ENCODE measurements at regions not wholly inside any gene's neighbourhood (a gene's known extent, or its start where the extent isn't known, plus 50 kb on each side); places are given as distances from the start of the nearest gene placed in this dataset.
A peak's percentile ranks its signal among the peaks of the same experiment; 100 is the strongest.
"Not testable (repeated sequence)": the region's sequence is repeated elsewhere in the genome, so short reads cannot be mapped to it uniquely, and the experiment has no call there.

GRCh38 chr2:132009177-132009873 is 152.4 kb downstream of the ANKRD30BL start:
- H3K9me3 ChIP-seq (ENCODE audit: control insufficient read depth in 4 of 4, low read length in 3 of 4), result no peaks in the 10 kb centered on the region
- peaks cover 0 to 4% (median 2%) of the 10 kb centered on the region in 4 donors for H3K27me3 ChIP-seq (ENCODE audit: control insufficient read depth in 4 of 4, insufficient read depth in 4 of 4, low read length in 3 of 4)
- H3K27ac ChIP-seq (ENCODE audit: low read depth in 1 of 2, low read length in 2 of 2), result no peak overlapping the region
- DNase-seq (ENCODE audit: low spot score), result no peak
- TF ChIP-seq SP1 (IDR thresholded peaks at IDR 0.05), result no peak
- no peak for TF ChIP-seq ZBTB33 (IDR thresholded peaks at IDR 0.05)
- no peak for TF ChIP-seq EGR1 (IDR thresholded peaks at IDR 0.05; ENCODE audit: low read depth in 2 of 2)
- no peak for TF ChIP-seq GABPA (IDR thresholded peaks at IDR 0.05 in 1 of 2, conservative IDR thresholded peaks at IDR 0.05 in 1 of 2)
- TF ChIP-seq FOXA2 (IDR thresholded peaks at IDR 0.05), result no peak
- TF ChIP-seq REST (IDR thresholded peaks at IDR 0.05), result no peak
- no peak for TF ChIP-seq NR2F2 (IDR thresholded peaks at IDR 0.05)
- TF ChIP-seq CTCF (IDR thresholded peaks at IDR 0.05; ENCODE audit: low read depth, low read length, missing input control), result no peak
- no peak for TF ChIP-seq HNF4A (conservative IDR thresholded peaks at IDR 0.05)
- no peak for TF ChIP-seq RAD21 (IDR thresholded peaks at IDR 0.05)
- TF ChIP-seq JUND (IDR thresholded peaks at IDR 0.05), result no peak
- no peak for TF ChIP-seq TAF1 (conservative IDR thresholded peaks at IDR 0.05)
- no peak for TF ChIP-seq RXRA (IDR thresholded peaks at IDR 0.05)
- H3K9ac ChIP-seq (ENCODE audit: low read depth in 1 of 2, low read length in 2 of 2), result no peak overlapping the region
- WGBS, result 12% methylated on average over 13 of the region's 13 CpGs
- H3K4me3 ChIP-seq (ENCODE audit: low read depth in 1 of 3, low read length in 3 of 3), result peak overlapping the region in 1 of 3 donors; percentile 42
- peaks cover 0 to 6% (median 2%) of the 10 kb centered on the region in 4 donors for H3K4me1 ChIP-seq (ENCODE audit: control insufficient read depth in 4 of 4, insufficient read depth in 4 of 4, low read length in 3 of 4)
- H3K36me3 ChIP-seq (ENCODE audit: control insufficient read depth in 4 of 4, insufficient read depth in 3 of 4, low read depth in 1 of 4, low read length in 3 of 4), result no peaks in the 10 kb centered on the region

- H3K9me3 ChIP-seq (ENCODE audit: control insufficient read depth in 4 of 4, low read length in 3 of 4); H3K36me3 ChIP-seq (ENCODE audit: control insufficient read depth in 4 of 4, insufficient read depth in 3 of 4, low read depth in 1 of 4, low read length in 3 of 4); H3K4me1 ChIP-seq (ENCODE audit: control insufficient read depth in 4 of 4, insufficient read depth in 4 of 4, low read length in 3 of 4); H3K4me3 ChIP-seq (ENCODE audit: low read depth in 1 of 3, low read length in 3 of 3); H3K9ac ChIP-seq (ENCODE audit: low read depth in 1 of 2, low read length in 2 of 2); H3K27me3 ChIP-seq (ENCODE audit: control insufficient read depth in 4 of 4, insufficient read depth in 4 of 4, low read length in 3 of 4); DNase-seq (ENCODE audit: low spot score); H3K27ac ChIP-seq (ENCODE audit: low read depth in 1 of 2, low read length in 2 of 2): not testable (repeated sequence)
- 27% methylated on average over 1 of the region's 1 CpG for WGBS
Observed at GRCh38 chr2:131990751-131991150, 171.0 kb downstream of the ANKRD30BL start.

GRCh38 chr2:131966671-131967070 is 195.1 kb downstream of the ANKRD30BL start:
- not testable (repeated sequence) for DNase-seq (ENCODE audit: low spot score); H3K9ac ChIP-seq (ENCODE audit: low read depth in 1 of 2, low read length in 2 of 2); H3K4me3 ChIP-seq (ENCODE audit: low read depth in 1 of 3, low read length in 3 of 3); H3K36me3 ChIP-seq (ENCODE audit: control insufficient read depth in 4 of 4, insufficient read depth in 3 of 4, low read depth in 1 of 4, low read length in 3 of 4); H3K9me3 ChIP-seq (ENCODE audit: control insufficient read depth in 4 of 4, low read length in 3 of 4); H3K27ac ChIP-seq (ENCODE audit: low read depth in 1 of 2, low read length in 2 of 2); H3K4me1 ChIP-seq (ENCODE audit: control insufficient read depth in 4 of 4, insufficient read depth in 4 of 4, low read length in 3 of 4); H3K27me3 ChIP-seq (ENCODE audit: control insufficient read depth in 4 of 4, insufficient read depth in 4 of 4, low read length in 3 of 4)
- 70% methylated on average over 10 of the region's 10 CpGs for WGBS

Measured in liver (tissue), 8 donors.